EL (cell line): ENCODE measurements at regions not wholly inside any gene's neighbourhood (a gene's known extent, or its start where the extent isn't known, plus 50 kb on each side); places are given as distances from the start of the nearest gene placed in this dataset.
"Not testable (repeated sequence)": the region's sequence is repeated elsewhere in the genome, so short reads cannot be mapped to it uniquely, and the experiment has no call there.

ENCODE experiments used
- DNase-seq: peaks from one replicate; pipeline ENCODE4 v3.0.0-alpha.2; 2016

DNA sequence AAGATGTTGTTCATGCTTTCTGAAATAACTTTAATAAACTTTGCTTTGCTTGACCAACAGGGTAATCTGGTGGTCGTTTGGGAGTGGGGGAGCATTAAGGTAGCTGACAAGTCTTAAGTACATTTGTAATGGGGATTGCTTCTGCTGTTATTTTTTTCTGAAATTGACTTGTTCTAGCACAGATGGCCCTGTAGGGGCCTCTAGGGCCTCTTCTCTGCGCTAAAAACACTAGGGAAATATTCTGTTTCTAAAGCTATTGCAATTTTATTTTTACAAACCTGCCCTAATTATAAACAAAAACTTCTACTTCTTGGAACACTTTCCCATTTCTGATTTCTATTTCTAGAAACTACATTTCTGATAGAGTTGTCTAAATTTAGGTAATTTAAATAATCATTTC lies 191.3 kb upstream of the KCNJ3 start:
- no peak for DNase-seq

DNA sequence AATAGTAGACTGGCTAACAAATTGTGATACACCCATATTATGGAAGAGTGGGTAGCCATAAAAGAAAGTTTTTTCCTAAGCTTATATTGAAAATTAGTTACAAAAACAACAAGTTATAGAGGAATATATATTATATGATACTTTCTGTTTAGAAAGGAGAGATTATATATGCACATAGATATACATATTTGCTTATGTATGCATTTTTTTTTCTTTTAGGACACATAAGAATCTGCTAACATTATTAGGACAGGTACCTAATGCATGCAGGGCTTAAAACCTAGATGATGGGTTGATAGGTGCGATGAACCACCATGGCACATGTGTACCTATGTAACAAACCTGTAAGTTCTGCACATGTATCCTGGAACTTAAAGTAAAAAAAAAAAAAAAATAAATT lies 179.6 kb upstream of the KCNJ3 start:
- DNase-seq = no peak

DNA sequence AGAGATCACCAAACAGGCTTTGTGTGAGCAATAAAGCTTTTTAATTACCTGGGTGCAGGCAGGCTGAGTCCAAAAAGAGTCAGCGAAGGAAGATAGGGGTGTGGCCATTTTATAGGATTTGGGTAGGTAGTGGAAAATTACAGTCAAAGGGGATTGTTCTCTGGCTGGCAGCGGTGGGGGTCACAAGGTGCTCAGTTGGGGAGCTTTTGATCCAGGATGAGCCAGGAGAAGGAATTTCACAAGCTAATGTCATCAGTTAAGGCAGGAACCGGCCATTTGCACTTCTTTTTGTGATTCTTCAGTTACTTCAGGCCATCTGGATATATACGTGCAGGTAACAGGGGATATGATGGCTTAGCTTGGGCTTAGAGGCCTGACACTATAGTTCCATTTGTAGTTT lies 177.5 kb upstream of the KCNJ3 start:
- DNase-seq = not testable (repeated sequence)

DNA sequence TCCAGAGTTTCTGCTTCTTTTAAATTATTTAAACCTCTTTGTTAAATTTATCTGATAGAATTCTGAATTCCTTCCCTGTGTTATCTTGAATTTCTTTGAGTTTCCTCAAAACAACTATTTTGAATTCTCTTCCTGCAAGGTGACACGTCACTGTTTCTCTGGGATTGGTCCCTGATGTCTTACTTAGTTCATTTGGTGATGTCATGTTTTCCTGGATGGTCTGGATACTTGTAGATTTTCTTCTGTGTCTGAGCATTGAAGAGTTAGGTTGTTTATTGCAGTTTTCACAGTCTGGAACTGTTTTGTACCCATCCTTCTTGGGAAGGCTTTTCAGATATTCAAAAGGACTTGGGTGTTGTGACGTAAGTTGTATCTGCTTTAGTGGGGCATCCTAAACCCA lies 172.3 kb upstream of the KCNJ3 start:
- no peak for DNase-seq

DNA sequence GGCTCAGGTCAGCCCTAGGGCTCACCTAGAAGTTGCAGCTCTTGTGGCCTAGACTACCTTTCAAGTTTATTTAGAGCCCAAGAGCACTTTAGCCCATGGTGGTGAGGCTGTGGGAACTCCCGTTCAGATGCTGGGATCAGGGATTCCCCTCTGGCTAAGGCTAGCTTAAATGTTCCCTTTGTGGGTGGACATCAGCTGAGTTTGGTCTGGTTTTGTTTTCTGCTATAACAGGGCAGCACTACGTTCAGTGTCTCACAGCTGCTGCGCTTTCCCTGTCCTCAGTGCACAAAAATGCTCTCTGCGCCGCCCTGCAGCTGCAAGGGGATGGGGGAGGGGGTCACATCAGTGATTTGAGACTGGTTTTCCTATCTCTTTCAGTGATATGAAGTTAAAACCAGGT lies 170.5 kb upstream of the KCNJ3 start:
- no peak for DNase-seq

DNA sequence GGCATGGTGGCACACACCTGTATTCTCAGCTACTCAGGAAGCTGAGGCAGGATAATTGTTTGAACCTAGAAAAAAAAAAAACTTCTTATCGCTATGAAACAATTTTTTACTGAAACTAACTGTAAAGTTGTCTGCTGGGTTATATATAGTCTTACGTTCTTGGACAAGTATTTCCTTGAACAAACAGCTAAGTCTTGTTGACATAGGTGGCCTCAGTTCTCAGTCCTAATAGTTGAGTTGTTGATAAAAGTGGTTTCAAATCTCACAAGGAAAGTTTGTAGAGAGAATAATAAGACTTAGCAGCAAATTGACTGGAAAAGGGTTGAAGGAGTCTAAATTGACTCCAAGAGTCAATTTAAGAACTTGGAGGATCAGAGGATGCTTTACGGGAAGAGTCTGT lies 166.5 kb upstream of the KCNJ3 start:
- DNase-seq = no peak

DNA sequence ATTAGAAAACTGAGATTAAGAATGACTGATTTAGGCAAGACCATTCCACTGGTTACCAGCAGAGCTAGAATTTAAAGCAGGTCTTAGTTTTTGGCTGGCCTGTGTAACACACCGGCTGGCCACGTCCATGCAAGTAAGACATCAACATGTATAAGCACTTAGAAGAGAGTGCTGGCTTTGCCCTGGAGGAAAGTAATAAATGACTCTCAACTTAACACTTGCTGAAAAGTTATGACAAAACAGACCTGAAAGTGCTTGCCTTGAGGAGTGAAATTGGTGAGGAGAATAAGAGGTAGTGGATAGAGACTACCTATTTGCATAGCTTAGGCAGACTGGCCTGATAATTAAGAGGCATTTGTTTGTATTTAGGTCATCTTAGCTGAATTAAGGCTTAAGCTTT lies 165.7 kb upstream of the KCNJ3 start:
- no peak for DNase-seq

DNA sequence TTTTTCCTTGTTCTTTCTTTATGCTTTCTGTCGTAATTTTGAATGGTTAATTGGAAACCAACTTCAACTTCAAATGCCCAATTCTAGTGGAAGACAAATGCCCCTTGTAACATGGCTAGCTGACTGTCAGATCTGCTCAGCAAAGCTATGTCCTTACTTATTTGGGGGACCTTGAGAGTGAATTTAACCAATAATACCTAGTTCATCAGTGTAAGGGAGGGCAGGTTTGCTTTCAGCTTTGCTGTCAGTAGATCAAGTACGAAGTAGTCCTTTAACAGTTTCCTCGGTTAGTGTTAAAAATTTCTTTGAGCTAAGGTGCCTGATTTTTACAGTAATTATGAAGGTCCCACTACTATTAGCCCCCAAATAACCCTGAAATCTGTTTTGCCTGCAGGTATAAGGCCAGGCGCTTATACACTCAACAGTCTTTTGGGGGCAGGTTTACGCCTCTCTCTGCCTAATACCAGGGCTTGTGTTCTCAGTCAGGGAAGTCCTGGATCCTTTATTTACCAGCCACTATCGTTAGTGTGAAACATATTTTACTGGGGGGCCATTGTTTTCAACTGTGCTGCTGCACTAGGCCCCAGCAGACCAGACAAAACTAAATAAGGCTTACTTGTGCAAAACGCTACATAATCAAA lies 165.1 kb upstream of the KCNJ3 start:
- no peak for DNase-seq

DNA sequence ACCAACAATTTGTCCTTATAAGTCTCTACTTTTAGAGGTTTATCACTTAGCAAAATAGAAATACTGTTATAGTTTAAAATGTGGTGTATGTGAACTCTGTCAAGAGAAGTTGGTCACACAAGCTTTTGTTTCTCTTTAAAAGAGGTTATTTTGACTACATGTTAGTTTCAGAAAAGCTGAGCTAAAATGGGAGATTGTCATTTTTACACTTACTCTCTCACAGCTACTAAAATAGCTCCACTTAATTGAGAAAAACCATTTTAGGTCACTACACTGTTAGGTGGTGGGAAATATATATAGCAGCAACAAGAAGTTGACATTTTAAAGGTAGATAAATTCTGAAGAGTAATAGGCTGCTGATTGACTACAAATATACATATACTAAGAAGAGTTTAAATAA lies 161.5 kb upstream of the KCNJ3 start:
- DNase-seq = no peak

DNA sequence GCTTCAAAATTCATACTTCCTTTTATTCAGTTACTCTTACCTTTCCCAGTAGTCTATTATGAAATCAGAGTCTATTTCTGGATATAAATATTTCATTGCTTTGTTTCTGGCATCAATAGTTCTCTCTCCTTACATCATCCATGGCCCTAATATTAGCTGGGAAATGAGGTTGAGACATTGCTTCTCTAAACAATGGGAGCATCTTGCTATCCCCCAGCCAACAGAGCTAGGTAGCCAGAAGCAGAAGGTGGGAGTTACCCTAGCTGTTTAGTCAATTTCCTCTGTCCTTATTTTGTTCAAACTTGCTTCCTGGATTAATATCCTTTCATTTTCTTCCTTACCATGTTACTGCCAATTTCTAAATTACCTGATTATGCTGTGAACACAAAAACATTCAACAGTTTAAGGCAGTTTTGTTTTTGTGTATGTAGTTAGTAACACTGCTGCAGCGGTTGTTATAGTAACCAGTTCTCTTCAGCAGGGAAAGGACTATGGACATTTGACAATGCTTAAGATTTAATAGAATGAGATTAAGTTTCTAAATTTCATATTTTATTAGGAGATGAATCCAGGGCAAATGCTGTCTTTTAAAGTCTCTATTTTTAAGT lies 160.5 kb upstream of the KCNJ3 start:
- DNase-seq = no peak

DNA sequence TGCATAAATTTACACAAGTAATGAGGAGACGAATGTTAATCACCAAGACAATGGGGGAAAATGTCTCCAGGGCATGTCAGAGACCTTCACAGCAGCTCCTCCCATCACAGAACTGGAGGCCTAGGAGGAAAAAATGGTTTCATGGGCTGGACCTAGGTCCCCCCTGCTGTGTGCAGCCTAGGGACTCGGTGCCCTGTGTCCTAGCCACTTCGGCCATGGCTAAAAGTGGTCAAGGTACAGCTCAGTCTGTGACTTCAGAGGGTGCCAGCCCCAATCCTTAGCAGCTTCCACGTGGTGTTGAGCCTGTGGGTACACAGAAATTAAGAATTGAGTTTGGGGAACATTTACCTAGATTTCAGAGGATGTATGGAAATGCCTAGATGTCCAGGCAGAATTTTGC lies 152.2 kb upstream of the KCNJ3 start:
- DNase-seq = no peak

DNA sequence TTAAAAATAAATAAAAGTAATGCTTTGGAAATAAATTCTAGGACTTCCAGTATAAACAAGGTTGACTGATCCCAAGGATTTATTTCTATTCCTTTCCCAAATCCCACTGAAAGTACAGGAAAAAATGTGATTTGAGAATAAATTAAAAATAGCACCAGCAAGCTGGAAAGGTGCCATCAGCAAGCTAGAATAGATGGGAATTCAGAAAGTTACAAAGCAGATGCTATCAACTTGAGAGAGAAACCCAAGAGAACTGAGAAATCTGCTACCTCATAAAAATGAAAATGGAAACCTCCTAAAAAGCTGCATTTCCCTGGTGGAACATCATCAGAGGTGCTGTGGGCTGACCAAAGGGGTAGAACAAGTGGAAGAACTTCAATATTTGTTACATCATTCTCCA lies 148.6 kb upstream of the KCNJ3 start:
- DNase-seq = no peak

DNA sequence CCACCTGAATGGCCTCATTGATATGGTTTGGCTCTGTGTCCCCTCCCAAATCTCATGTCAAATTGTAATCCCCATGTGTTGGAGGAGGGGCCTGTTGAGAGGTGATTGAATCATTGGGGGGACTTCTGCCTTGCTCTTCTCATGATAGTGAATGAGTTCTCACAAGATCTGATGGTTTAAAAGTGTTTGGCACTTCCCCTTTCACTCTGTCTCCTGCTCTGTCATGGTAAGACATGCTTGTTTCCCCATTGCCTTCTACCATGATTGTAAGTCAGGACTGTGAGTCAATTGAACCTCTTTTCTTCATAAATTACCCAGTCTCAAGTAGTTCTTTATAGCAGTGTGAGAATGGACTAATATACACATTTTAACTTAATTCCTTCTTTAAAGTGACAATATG lies 146.8 kb upstream of the KCNJ3 start:
- no peak for DNase-seq

DNA sequence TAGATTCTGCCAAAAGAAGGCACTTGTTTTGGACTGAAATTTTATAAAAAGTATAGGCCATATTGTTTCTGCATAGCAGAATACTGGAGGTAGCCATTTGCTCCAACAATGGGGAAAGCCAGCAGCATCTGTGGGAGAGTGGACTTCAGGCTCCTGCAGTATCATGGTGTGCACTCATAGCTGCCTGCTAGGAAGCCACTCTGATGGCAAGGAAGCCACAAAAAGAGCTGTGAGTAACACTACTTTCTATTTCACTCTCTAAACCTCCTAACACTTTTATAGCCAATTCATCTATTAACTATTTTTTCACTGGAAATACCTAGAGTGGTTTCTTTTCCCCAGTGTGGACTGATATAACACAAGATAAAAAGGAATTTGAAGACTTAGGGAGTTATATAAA lies 144.4 kb upstream of the KCNJ3 start:
- DNase-seq = no peak

DNA sequence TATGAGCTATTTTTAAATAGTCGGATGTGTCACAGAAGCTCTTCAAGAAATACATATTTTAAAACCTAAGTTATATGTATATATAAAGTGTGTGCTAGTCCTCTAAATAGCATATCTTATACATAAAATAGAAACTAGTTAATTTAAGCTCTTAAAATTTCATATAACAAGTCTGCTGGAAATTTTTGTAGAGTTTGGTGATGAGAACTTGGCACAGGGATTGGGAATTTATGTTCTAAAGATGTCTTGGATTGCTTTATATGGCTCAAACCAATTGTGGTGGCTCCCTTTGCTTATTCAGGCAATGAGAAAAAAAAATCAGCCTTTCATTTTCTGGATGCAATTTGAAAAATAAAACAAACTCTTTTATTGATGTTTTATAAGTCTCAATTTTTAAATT lies 142.8 kb upstream of the KCNJ3 start:
- no peak for DNase-seq

DNA sequence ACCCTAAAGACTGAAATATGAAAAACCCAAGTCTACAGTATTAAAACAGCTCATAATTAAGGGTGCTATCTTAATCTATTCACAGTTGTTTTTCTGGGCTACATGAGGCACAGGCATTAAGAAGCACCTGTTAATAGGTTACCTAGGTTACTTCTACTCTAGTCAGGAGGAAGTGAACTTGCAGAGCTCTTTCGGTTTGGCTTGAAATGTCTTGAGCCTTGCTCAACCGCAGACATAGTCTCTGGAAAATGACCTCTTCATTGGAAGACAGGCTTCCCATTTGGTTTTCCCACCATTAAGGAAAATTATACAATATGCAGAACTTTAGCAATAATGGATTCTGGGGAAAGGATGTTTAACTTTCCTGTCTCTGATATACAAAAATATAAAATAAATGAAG lies 142.3 kb upstream of the KCNJ3 start:
- no peak for DNase-seq

DNA sequence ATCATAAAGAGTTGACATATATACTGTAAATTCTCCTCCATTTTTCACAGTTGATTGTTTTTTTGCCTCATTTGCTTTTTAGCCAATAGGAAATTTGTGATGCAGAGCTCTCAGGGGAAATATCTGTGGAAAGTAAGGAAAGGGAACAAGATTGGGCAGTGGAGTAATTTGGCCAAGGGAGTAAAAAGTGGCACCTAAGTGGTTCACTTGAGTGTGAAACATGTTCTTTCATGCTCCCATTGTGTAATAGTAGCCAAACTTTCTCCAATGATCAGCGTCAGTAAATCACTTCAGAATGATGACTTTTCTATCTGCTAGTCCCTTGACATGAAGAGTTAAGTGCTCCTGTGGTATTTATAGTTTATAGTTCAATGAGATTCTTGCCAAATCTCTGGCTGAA lies 141.9 kb upstream of the KCNJ3 start:
- no peak for DNase-seq

DNA sequence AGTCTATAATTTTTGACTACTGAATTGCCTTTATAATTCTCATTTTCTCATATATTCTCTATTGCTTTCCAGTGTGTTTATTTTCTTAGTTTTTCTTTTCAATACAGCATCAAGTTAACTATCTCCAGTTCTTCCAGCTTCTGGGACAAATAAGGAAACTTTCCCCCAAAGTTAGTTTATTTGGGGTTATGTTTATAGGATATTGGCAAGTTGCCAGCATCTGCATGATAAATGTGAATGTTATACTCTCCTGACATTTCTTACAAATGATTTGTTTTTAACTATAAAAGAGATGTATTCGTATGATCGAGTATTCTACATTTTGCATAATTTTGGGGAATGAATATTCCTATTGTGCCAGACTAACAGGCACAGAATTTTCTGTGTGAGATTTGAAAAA lies 140.6 kb upstream of the KCNJ3 start:
- DNase-seq = no peak

DNA sequence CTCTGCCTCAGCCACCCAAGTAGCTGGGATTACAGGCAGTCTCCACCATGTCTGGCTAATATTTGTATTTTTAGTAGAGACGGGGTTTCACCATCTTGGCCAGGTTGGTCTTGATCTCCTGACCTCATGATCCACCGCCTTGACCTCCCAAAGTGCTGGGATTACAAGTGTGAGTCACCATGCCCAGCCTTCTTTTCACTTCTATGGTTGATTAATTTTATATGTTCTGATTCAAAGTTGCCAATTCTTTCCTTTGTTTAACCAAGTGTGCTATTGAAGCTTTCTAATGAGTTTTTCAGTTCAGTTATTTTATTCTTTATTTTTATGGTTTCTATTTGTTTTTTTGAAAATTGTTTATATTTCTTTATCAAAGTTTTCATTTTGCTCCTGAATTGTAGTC lies 133.1 kb upstream of the KCNJ3 start:
- no peak for DNase-seq

DNA sequence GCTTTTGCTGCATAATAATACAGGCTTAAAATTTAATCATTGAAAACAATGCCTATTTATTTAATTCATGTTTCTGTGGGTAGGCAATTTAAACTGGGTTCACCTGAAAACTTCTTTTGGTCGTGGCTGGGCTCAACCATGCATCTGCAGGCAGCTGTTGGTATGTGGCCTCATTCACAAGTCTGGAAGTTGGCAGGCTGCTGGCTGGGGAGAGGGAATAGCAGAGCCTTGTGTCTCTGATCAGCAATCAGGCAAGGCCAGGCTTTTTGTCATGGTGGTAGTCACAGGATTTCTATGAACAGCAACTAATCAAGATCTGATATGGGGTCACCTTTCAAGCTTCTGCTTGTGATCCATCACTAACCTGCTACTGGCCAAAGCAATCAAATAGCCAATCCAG lies 130.1 kb upstream of the KCNJ3 start:
- no peak for DNase-seq

DNA sequence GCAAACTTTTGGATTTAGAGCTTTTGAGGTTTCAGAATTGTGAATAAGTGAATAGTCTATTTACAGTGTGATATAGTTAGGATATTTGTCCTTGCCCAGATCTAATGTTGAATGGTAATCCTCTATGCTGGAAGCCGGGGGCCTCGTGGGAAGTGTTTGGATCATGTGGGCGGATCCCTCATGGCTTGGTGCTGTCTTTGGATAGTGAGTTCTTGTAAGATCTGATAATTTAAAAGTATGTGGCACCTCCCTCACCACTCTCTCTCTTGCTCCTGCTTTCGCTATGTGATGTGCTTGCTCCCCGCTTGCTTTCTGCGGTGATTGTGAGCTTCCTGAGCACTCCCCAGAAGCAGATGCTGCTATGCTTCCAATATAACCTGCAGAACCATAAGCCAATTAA lies 128.0 kb upstream of the KCNJ3 start:
- DNase-seq = no peak

DNA sequence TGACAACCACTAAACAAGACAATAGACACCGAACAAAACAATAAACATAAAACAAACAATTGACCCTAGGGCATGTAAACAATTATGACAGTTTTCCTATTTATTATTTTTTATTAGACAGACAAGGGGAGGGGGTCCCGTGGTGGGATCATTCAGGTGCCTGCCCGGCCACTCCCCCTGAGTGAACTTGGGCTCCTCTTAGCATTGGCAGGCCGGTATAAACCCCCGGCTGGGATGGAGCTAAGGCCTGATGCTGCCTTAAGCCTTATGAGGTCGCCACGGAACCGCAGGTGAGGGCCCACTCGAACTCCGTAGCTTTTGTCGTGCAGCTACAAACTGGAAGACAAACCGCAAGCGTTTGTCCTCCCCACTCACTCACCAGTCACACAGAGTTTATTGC lies 121.8 kb upstream of the KCNJ3 start:
- not testable (repeated sequence) for DNase-seq

DNA sequence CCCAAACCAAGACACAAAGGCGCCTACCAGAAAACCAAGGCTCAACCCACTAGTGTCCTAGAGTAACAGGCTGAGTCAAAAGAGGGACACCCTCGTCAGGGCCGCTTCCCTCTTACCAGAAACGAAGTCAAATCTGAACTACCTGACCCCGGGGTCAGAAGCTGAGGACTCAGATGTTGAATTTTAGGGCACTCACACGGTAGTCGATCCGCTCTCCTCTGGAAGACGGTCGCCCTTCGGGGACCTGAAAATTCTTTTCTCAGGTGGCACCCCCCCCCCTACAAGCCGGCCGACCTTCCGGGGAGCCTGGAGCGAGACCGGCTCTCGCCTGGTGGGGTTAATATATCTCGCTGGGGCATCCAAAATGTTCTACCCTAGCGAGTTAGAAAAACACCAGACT lies 121.1 kb upstream of the KCNJ3 start:
- DNase-seq = no peak

DNA sequence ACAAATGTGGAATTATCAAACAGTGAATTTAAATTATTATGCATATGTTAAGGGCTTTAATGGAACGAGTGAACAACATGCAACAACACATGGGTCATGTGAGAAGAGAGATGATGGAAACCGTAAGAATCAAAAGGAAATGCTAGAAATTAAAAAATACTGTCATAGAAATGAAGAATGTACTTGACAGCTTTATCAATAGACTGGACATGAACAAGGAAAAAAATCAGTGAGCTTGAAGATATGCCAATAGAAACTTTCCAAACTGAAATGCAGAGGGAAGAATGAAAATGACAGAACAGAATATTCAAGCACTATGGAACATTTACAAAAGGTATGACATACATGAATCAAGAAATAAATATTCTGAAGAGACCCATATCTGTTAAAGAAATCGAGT lies 117.7 kb upstream of the KCNJ3 start:
- DNase-seq = no peak

DNA sequence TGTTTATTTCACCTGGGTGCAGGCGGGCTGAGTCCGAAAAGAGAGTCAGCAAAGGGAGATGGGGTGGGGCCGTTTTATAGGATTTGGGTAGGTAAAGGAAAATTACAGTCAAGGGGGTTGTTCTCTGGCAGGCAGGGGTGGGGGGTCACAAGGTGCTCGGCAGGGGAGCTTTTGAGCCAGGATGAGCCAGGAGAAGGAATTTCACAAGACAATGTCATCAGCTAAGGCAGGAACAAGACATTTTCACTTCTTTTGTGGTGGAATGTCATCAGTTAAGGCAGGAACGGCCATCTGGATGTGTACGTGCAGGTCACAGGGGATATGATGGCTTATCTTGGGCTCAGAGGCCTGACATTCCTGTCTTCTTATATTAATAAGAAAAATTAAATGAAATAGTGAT lies 115.8 kb upstream of the KCNJ3 start:
- DNase-seq = not testable (repeated sequence)

DNA sequence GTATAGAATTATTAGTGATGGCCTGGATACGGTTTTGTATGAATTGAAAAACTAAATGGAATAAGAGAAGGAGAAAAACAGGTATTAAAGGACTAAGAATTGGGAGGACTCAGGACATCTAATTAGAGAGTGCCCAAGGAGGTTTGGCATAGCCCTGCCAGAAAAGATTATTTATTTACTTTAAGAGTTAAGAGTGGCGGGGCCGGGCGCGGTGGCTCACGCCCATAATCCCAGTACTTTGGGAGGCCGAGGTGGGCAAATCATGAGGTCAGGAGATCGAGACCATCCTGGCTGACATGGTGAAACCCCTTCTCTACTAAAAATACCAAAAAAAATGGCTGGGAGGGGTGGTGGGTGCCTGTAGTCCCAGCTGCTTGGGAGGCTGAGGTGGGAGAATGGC lies 115.2 kb upstream of the KCNJ3 start:
- not testable (repeated sequence) for DNase-seq
